Adipocyte (in vitro differentiated cells): ENCODE measurements at regions not wholly inside any gene's neighbourhood (a gene's known extent, or its start where the extent isn't known, plus 50 kb on each side); places are given as distances from the start of the nearest gene placed in this dataset.
"Not testable (repeated sequence)": the region's sequence is repeated elsewhere in the genome, so short reads cannot be mapped to it uniquely, and the experiment has no call there.

ENCODE experiments used
- DNase-seq: peaks from one replicate; pipeline ENCODE4 v3.0.0-alpha.2; 2015; ENCODE audit warnings: low read depth
- H3K27me3 ChIP-seq: replicated peaks from 2 replicates; pipeline ENCODE4 v1.7.0; 2013; ENCODE audit warnings: mild to moderate bottlenecking, low read length, moderate library complexity; ENCODE audit not compliant: control insufficient read depth, insufficient read depth
- H3K36me3 ChIP-seq: 2 replicates; pipeline ENCODE4 v1.7.0; 2013; ENCODE audit warnings: low read length, mild to moderate bottlenecking, moderate library complexity; ENCODE audit not compliant: control insufficient read depth, insufficient read depth, severe bottlenecking
- H3K4me1 ChIP-seq: 2 replicates; pipeline ENCODE4 v1.7.0; 2013; ENCODE audit warnings: mild to moderate bottlenecking, low read length, moderate library complexity; ENCODE audit not compliant: control insufficient read depth, insufficient read depth
- H3K4me3 ChIP-seq: 2 replicates; pipeline ENCODE4 v1.7.0; 2013; ENCODE audit warnings: mild to moderate bottlenecking, low read length, moderate library complexity
- H3K9ac ChIP-seq: 2 replicates; pipeline ENCODE4 v1.7.0; 2013; ENCODE audit warnings: mild to moderate bottlenecking, low read length, moderate library complexity
- H3K9me3 ChIP-seq: 2 replicates; pipeline ENCODE4 v1.7.0; 2013; ENCODE audit warnings: mild to moderate bottlenecking, low read length, moderate library complexity; ENCODE audit not compliant: control insufficient read depth

GRCh38 chr1:187063271-187063670, 234.5 kb downstream of the PLA2G4A start:
- H3K4me3 ChIP-seq, result no peak overlapping the region
- peaks cover 8% of the 10 kb centered on the region for H3K4me1 ChIP-seq
- H3K9me3 ChIP-seq, result no peaks in the 10 kb centered on the region
- H3K27me3 ChIP-seq, result no peaks in the 10 kb centered on the region
- H3K9ac ChIP-seq, result no peak overlapping the region
- no peak for DNase-seq
- H3K36me3 ChIP-seq, result no peaks in the 10 kb centered on the region

GRCh38 chr1:187067160-187067559, 238.4 kb downstream of the PLA2G4A start:
- Histone ChIP-seq H3K9me3 (no peaks in the 10 kb centered on the region), H3K27me3 (no peaks in the 10 kb centered on the region), H3K9ac (no peak overlapping the region), H3K4me3 (no peak overlapping the region), H3K36me3 (no peaks in the 10 kb centered on the region), H3K4me1 (peaks cover 8% of the 10 kb centered on the region)
- DNase-seq, result no peak

- DNase-seq, result no peak
- Histone ChIP-seq H3K9ac (no peak overlapping the region), H3K4me1 (peaks cover 8% of the 10 kb centered on the region), H3K36me3 (no peaks in the 10 kb centered on the region), H3K9me3 (no peaks in the 10 kb centered on the region), H3K27me3 (no peaks in the 10 kb centered on the region), H3K4me3 (no peak overlapping the region)
Measured at GRCh38 chr1:187070076-187070475, 241.3 kb downstream of the PLA2G4A start.

GRCh38 chr1:187072262-187073034, 243.7 kb downstream of the PLA2G4A start:
- not testable (repeated sequence) for DNase-seq, H3K36me3 ChIP-seq, H3K9ac ChIP-seq, H3K9me3 ChIP-seq, H3K27me3 ChIP-seq, H3K4me1 ChIP-seq
- H3K4me3 ChIP-seq, result peak overlapping the region; percentile 71

GRCh38 chr1:187073035-187073560, 244.3 kb downstream of the PLA2G4A start:
- H3K27me3 ChIP-seq, H3K4me1 ChIP-seq, DNase-seq, H3K9ac ChIP-seq, H3K36me3 ChIP-seq, H3K9me3 ChIP-seq: not testable (repeated sequence)
- H3K4me3 ChIP-seq, result peak overlapping the region; percentile 71

GRCh38 chr1:187073634-187074245, 245.0 kb downstream of the PLA2G4A start:
- not testable (repeated sequence) for DNase-seq, H3K9me3 ChIP-seq, H3K4me1 ChIP-seq, H3K4me3 ChIP-seq, H3K36me3 ChIP-seq, H3K27me3 ChIP-seq, H3K9ac ChIP-seq

GRCh38 chr1:187074445-187075048, 245.8 kb downstream of the PLA2G4A start:
- Histone ChIP-seq H3K27me3 (no peaks in the 10 kb centered on the region), H3K36me3 (no peaks in the 10 kb centered on the region), H3K4me1 (no peaks in the 10 kb centered on the region), H3K4me3 (no peak overlapping the region), H3K9me3 (no peaks in the 10 kb centered on the region), H3K9ac (no peak overlapping the region)
- no peak for DNase-seq

- no peak for DNase-seq
- Histone ChIP-seq H3K4me3 (no peak overlapping the region), H3K27me3 (peaks cover 2% of the 10 kb centered on the region), H3K4me1 (no peaks in the 10 kb centered on the region), H3K9me3 (no peaks in the 10 kb centered on the region), H3K36me3 (no peaks in the 10 kb centered on the region), H3K9ac (no peak overlapping the region)
Measured at GRCh38 chr1:187076922-187077321, 248.2 kb downstream of the PLA2G4A start.

GRCh38 chr1:187078321-187078720, 249.6 kb downstream of the PLA2G4A start:
- DNase-seq, result no peak
- Histone ChIP-seq H3K4me1 (no peaks in the 10 kb centered on the region), H3K36me3 (no peaks in the 10 kb centered on the region), H3K4me3 (no peak overlapping the region), H3K9ac (no peak overlapping the region), H3K27me3 (peaks cover 2% of the 10 kb centered on the region), H3K9me3 (no peaks in the 10 kb centered on the region)

GRCh38 chr1:187078916-187079315, 250.2 kb downstream of the PLA2G4A start:
- H3K36me3 ChIP-seq, result no peaks in the 10 kb centered on the region
- DNase-seq, result no peak
- no peaks in the 10 kb centered on the region for H3K4me1 ChIP-seq
- no peak overlapping the region for H3K9ac ChIP-seq
- peaks cover 2% of the 10 kb centered on the region for H3K27me3 ChIP-seq
- H3K9me3 ChIP-seq, result no peaks in the 10 kb centered on the region
- no peak overlapping the region for H3K4me3 ChIP-seq

- Histone ChIP-seq H3K9me3 (no peaks in the 10 kb centered on the region), H3K4me1 (no peaks in the 10 kb centered on the region), H3K27me3 (peaks cover 2% of the 10 kb centered on the region), H3K9ac (no peak overlapping the region), H3K36me3 (no peaks in the 10 kb centered on the region), H3K4me3 (no peak overlapping the region)
- DNase-seq, result no peak
Measured at GRCh38 chr1:187079330-187079729, 250.6 kb downstream of the PLA2G4A start.
